ENCODE measurements at regions not wholly inside any gene's neighbourhood (a gene's known extent, or its start where the extent isn't known, plus 50 kb on each side); places are given as distances from the start of the nearest gene placed in this dataset.

DNA sequence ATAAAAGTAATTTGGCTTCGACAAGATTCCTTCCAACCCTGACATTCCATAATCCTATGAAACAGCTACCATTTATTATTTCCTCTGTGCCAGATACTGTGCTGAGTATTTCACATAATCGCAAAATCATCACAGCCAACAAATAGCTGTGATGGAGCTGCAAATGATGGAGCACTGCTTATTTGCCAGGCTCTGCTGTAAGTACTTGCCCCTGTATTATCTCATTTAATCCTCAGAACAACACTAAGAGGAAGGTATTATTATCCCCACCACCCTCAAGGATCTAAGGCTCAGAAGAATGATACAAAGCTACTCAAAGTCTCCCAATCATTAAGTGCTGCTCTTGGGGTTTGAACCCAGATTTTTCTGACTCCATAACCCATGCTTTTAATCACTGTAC is 145.5 kb downstream of the CCDC34 start:
- ATAC-seq (ENCODE audit: insufficient read depth, low read depth) (no peak), DNase-seq (no peak)
- Histone ChIP-seq H3K27me3 (ENCODE audit: insufficient read depth, low read length, poor library complexity) (no peaks in the 10 kb centered on the region), H3K4me1 (ENCODE audit: insufficient read depth, low read length) (no peaks in the 10 kb centered on the region), H3K36me3 (ENCODE audit: insufficient read depth, low read length) (no peaks in the 10 kb centered on the region), H3K9me3 (ENCODE audit: insufficient read depth, low read length, severe bottlenecking) (no peaks in the 10 kb centered on the region), H3K27ac (ENCODE audit: low read length) (no peak overlapping the region), H3K79me2 (ENCODE audit: insufficient read depth, low read length) (no peaks in the 10 kb centered on the region), H4K20me1 (ENCODE audit: insufficient read depth, low read length) (no peaks in the 10 kb centered on the region), H3K4me3 (ENCODE audit: low read depth in 1 of 2, low read length in 2 of 2) (no peak overlapping the region), H2AFZ (ENCODE audit: low read depth, low read length) (no peak overlapping the region), H3K4me2 (ENCODE audit: insufficient read depth, low read length) (no peak overlapping the region), H3K9ac (ENCODE audit: low read depth, low read length) (no peak overlapping the region)
- TF ChIP-seq EZH2 (IDR thresholded peaks at IDR 0.05; ENCODE audit: borderline replicate concordance, low read depth, low read length, severe bottlenecking): no peak
- no peak for TF ChIP-seq CTCF (IDR thresholded peaks at IDR 0.05; ENCODE audit: borderline replicate concordance, extremely low read depth, low read length, poor library complexity, severe bottlenecking)

DNA sequence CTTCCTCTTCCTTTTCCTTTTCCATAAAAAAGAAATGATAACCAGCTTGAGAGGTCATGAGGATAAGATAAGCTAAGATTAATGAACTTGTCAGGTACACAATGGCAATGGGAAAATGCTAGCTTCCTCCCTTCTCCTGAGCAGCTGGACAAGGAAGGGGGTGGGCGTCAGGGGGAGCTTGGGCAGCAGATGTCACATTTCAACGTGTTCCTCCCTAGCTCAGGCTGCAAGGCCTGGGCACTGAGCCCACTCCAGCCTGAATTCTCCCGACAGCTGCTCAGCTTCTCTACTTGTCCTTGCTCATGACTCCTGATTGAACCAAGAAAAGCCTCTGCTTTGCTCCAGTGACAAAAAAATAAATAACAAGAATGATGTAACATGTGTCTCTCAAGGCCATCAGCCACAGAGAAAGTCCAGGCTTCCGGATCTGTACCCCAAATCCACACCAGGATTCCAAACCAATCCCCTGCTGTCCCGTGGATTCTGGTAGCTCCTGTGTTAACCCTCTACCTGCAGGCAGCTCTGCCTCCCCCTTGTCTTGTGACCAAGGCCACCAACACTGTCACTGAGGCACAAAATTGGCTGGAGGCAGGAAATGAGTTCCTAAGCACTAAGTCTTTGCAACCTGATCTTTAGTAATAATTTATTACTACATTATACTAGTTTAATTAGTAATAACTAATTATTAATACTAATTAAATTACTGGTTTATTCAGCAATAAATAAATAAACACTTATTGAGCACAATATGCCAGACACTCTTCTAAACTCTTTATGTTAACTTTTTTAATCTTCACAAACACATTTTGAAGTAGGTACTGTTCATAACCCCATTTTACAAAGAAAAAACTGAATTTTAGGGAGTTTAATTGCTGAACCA is 146.5 kb downstream of the CCDC34 start:
- no peak for DNase-seq
- Histone ChIP-seq H3K36me3 (ENCODE audit: insufficient read depth, low read length) (no peaks in the 10 kb centered on the region), H3K27me3 (ENCODE audit: insufficient read depth, low read length, poor library complexity) (no peaks in the 10 kb centered on the region), H2AFZ (ENCODE audit: low read depth, low read length) (no peak overlapping the region), H4K20me1 (ENCODE audit: insufficient read depth, low read length) (no peaks in the 10 kb centered on the region), H3K4me1 (ENCODE audit: insufficient read depth, low read length) (no peaks in the 10 kb centered on the region), H3K27ac (ENCODE audit: low read length) (no peak overlapping the region), H3K4me3 (ENCODE audit: low read depth in 1 of 2, low read length in 2 of 2) (no peak overlapping the region), H3K9ac (ENCODE audit: low read depth, low read length) (no peak overlapping the region), H3K4me2 (ENCODE audit: insufficient read depth, low read length) (no peak overlapping the region), H3K9me3 (ENCODE audit: insufficient read depth, low read length, severe bottlenecking) (no peaks in the 10 kb centered on the region), H3K79me2 (ENCODE audit: insufficient read depth, low read length) (no peaks in the 10 kb centered on the region)
- ATAC-seq (ENCODE audit: insufficient read depth, low read depth): no peak
- TF ChIP-seq EZH2 (IDR thresholded peaks at IDR 0.05; ENCODE audit: borderline replicate concordance, low read depth, low read length, severe bottlenecking) (no peak), CTCF (IDR thresholded peaks at IDR 0.05; ENCODE audit: borderline replicate concordance, extremely low read depth, low read length, poor library complexity, severe bottlenecking) (no peak)

DNA sequence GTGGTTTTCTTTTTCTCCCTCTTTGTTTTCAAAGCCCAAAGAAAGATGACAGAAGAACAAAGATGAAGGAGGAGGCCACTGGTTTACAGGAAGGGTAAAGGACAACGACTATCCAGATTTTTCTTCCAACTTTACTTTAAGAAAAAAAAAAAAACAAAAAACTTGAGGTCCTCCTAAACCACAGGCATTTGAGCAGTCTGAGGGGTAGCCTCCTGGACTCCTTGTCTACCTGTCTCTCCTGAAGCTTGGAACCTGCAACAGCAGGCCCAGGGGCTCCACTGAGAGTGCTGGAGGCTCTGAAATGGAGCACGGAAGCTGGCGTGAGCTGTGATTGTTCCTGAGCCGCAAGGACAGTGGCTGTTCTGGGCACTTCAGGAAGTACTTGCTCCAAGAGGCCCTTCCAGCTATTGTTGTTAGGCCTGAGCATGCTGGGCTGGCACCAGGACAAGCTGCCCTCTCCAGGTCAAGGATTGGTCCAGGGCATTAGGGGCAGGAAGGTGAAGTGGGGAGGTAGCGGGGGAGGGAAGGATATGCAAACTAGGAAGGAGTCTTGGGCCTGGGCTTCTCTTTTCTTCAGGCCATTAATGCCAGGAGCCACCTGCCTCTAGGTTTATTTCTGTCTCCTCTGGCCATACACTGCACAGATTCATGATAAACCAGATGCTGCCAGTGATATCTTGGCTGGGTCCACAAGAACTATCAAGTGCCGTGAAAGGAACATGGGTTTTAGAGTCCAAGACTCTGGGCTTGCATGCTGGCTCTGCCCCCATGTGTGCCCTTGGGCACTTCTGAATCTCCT is 147.3 kb downstream of the CCDC34 start:
- H3K79me2 ChIP-seq (ENCODE audit: insufficient read depth, low read length): no peaks in the 10 kb centered on the region
- no peak for ATAC-seq (ENCODE audit: insufficient read depth, low read depth)
- DNase-seq: no peak
- no peak overlapping the region for H2AFZ ChIP-seq (ENCODE audit: low read depth, low read length)
- H3K9me3 ChIP-seq (ENCODE audit: insufficient read depth, low read length, severe bottlenecking): no peaks in the 10 kb centered on the region
- no peak for TF ChIP-seq EZH2 (IDR thresholded peaks at IDR 0.05; ENCODE audit: borderline replicate concordance, low read depth, low read length, severe bottlenecking)
- TF ChIP-seq CTCF (IDR thresholded peaks at IDR 0.05; ENCODE audit: borderline replicate concordance, extremely low read depth, low read length, poor library complexity, severe bottlenecking): no peak
- no peak overlapping the region for H3K27ac ChIP-seq (ENCODE audit: low read length)
- no peaks in the 10 kb centered on the region for H4K20me1 ChIP-seq (ENCODE audit: insufficient read depth, low read length)
- no peaks in the 10 kb centered on the region for H3K4me1 ChIP-seq (ENCODE audit: insufficient read depth, low read length)
- H3K4me3 ChIP-seq (ENCODE audit: low read depth in 1 of 2, low read length in 2 of 2): no peak overlapping the region
- H3K36me3 ChIP-seq (ENCODE audit: insufficient read depth, low read length): no peaks in the 10 kb centered on the region
- H3K4me2 ChIP-seq (ENCODE audit: insufficient read depth, low read length): no peak overlapping the region
- H3K9ac ChIP-seq (ENCODE audit: low read depth, low read length): no peak overlapping the region
- no peaks in the 10 kb centered on the region for H3K27me3 ChIP-seq (ENCODE audit: insufficient read depth, low read length, poor library complexity)
